Upper lobe of left lung (tissue), 6 donors: ENCODE measurements at regions not wholly inside any gene's neighbourhood (a gene's known extent, or its start where the extent isn't known, plus 50 kb on each side); places are given as distances from the start of the nearest gene placed in this dataset.

Source experiments
- ATAC-seq, 2 donors: fragments of 200-7000 bp; cut with Tn5 transposase; one replicate each; pipeline ENCODE4 v1.9.1; 2022; ENCODE audit warnings: mild to moderate bottlenecking in 2 of 2, moderate library complexity in 2 of 2; ENCODE audit not compliant: low FRiP score in 2 of 2
- DNase-seq, 2 donors: peaks; one replicate each; pipeline ENCODE4 v3.0.0-alpha.2; 2019 to 2020
- H3K27ac ChIP-seq, 4 donors: fragments of 200-600 bp; sonication (generic); one replicate each; pipeline ENCODE4 v1.5.1; 2016 to 2019
- H3K27me3 ChIP-seq, 4 donors: fragments of 200-600 bp; sonication (generic); one replicate each; pipeline ENCODE4 v1.5.1; 2017 to 2019
- H3K36me3 ChIP-seq, 4 donors: fragments of 200-600 bp; sonication (generic); one replicate each; pipeline ENCODE4 v1.5.1; 2016 to 2019
- H3K4me1 ChIP-seq, 4 donors: fragments of 200-600 bp; sonication (generic); one replicate each; pipeline ENCODE4 v1.5.1; 2018 to 2019
- H3K4me3 ChIP-seq, 4 donors: fragments of 200-600 bp; sonication (generic); one replicate each; pipeline ENCODE4 v1.5.1; 2017 to 2019; ENCODE audit warnings: mild to moderate bottlenecking in 2 of 4, moderate library complexity in 1 of 4
- H3K9me3 ChIP-seq, 4 donors: fragments of 200-600 bp; sonication (generic); one replicate each; pipeline ENCODE4 v1.5.1; 2018 to 2019
- CTCF ChIP-seq, 6 experiments: fragments of 450-650 bp in 4 of 6; fragments of 200-600 bp in 2 of 6; sonication (generic) in 2 of 6; IDR thresholded peaks; one replicate each; pipeline ENCODE4 v1.5.1; 2016 to 2019; ENCODE audit warnings: antibody characterized with exemption in 6 of 6
- EP300 ChIP-seq, 4 donors: sonication (generic); formaldehyde crosslinking; IDR thresholded peaks; one replicate each; pipeline ENCODE4 v1.5.1; 2017; ENCODE audit warnings: antibody characterized with exemption in 4 of 4, control low read depth in 2 of 4
- POLR2A ChIP-seq, 4 donors: fragments of 450-650 bp; IDR thresholded peaks; one replicate each; pipeline ENCODE4 v1.5.1; 2016 to 2017; ENCODE audit warnings: antibody characterized with exemption in 4 of 4, mild to moderate bottlenecking in 2 of 4
- POLR2AphosphoS5 ChIP-seq, 2 donors: sonication (generic); formaldehyde crosslinking; IDR thresholded peaks; one replicate each; pipeline ENCODE4 v1.5.1; 2017; ENCODE audit warnings: antibody characterized with exemption in 2 of 2
- WGBS, 2 donors: methylation state at CpG; one replicate each; pipeline ENCODE4 v1.1.5; 2017 to 2018; 5-methylcytosine and 5-hydroxymethylcytosine counted together
- donor health status: DM: no; HTN: no; CAD: no; lungs with moderate emphysema.
- donor health status: DM: no; HTN: yes; CAD: no; lungs with severe emphysema.

- Histone ChIP-seq H3K36me3 (no peaks in the 10 kb centered on the region), H3K4me1 (no peaks in the 10 kb centered on the region), H3K27me3 (no peaks in the 10 kb centered on the region), H3K27ac (no peak overlapping the region), H3K9me3 (no peaks in the 10 kb centered on the region), H3K4me3 (no peak overlapping the region)
- 49 to 63% methylated on average over 4 of the region's 4 CpGs for WGBS, 2 donors
- no peak for DNase-seq
- TF ChIP-seq EP300 (IDR thresholded peaks at IDR 0.05) = no peak
- no peak for TF ChIP-seq CTCF (IDR thresholded peaks at IDR 0.05)
- TF ChIP-seq POLR2A (IDR thresholded peaks at IDR 0.05) = no peak
- no peak for TF ChIP-seq POLR2AphosphoS5 (IDR thresholded peaks at IDR 0.05)
- ATAC-seq = no peak
Observed at GRCh38 chrX:21158678-21159077, 215.5 kb upstream of the CNKSR2 start.

GRCh38 chrX:21166272-21166982 lies 207.8 kb upstream of the CNKSR2 start:
- H3K4me3 ChIP-seq = no peak overlapping the region
- no peak for TF ChIP-seq POLR2AphosphoS5 (IDR thresholded peaks at IDR 0.05)
- no peak for TF ChIP-seq EP300 (IDR thresholded peaks at IDR 0.05)
- no peak for TF ChIP-seq CTCF (IDR thresholded peaks at IDR 0.05)
- TF ChIP-seq POLR2A (IDR thresholded peaks at IDR 0.05) = no peak
- no peaks in the 10 kb centered on the region for H3K36me3 ChIP-seq
- H3K4me1 ChIP-seq = no peaks in the 10 kb centered on the region
- WGBS, 2 donors = 46 to 48% methylated on average over 4 of the region's 4 CpGs
- no peaks in the 10 kb centered on the region for H3K27me3 ChIP-seq
- H3K9me3 ChIP-seq = no peaks in the 10 kb centered on the region
- no peak for ATAC-seq
- H3K27ac ChIP-seq = no peak overlapping the region
- DNase-seq = no peak

GRCh38 chrX:21167011-21167410 lies 207.2 kb upstream of the CNKSR2 start:
- Histone ChIP-seq H3K27ac (no peak overlapping the region), H3K27me3 (no peaks in the 10 kb centered on the region), H3K9me3 (no peaks in the 10 kb centered on the region), H3K4me1 (no peaks in the 10 kb centered on the region), H3K4me3 (no peak overlapping the region), H3K36me3 (no peaks in the 10 kb centered on the region)
- 40 to 63% methylated on average over 2 of the region's 2 CpGs for WGBS, 2 donors
- no peak for TF ChIP-seq POLR2A (IDR thresholded peaks at IDR 0.05)
- TF ChIP-seq POLR2AphosphoS5 (IDR thresholded peaks at IDR 0.05) = no peak
- TF ChIP-seq EP300 (IDR thresholded peaks at IDR 0.05) = no peak
- TF ChIP-seq CTCF (IDR thresholded peaks at IDR 0.05) = no peak
- DNase-seq (no peak), ATAC-seq (no peak)

- Histone ChIP-seq H3K4me1 (no peaks in the 10 kb centered on the region), H3K27ac (no peak overlapping the region), H3K36me3 (no peaks in the 10 kb centered on the region), H3K9me3 (no peaks in the 10 kb centered on the region), H3K27me3 (no peaks in the 10 kb centered on the region), H3K4me3 (no peak overlapping the region)
- no peak for ATAC-seq
- 60 to 69% methylated on average over 1 of the region's 1 CpG for WGBS, 2 donors
- DNase-seq = no peak
- TF ChIP-seq EP300 (IDR thresholded peaks at IDR 0.05) = no peak
- no peak for TF ChIP-seq CTCF (IDR thresholded peaks at IDR 0.05)
- no peak for TF ChIP-seq POLR2AphosphoS5 (IDR thresholded peaks at IDR 0.05)
Observed at GRCh38 chrX:21167494-21167893, 206.7 kb upstream of the CNKSR2 start.
